ENCODE measurements at regions not wholly inside any gene's neighbourhood (a gene's known extent, or its start where the extent isn't known, plus 50 kb on each side); places are given as distances from the start of the nearest gene placed in this dataset.
A peak's percentile ranks its signal among the peaks of the same experiment; 100 is the strongest.

DNA sequence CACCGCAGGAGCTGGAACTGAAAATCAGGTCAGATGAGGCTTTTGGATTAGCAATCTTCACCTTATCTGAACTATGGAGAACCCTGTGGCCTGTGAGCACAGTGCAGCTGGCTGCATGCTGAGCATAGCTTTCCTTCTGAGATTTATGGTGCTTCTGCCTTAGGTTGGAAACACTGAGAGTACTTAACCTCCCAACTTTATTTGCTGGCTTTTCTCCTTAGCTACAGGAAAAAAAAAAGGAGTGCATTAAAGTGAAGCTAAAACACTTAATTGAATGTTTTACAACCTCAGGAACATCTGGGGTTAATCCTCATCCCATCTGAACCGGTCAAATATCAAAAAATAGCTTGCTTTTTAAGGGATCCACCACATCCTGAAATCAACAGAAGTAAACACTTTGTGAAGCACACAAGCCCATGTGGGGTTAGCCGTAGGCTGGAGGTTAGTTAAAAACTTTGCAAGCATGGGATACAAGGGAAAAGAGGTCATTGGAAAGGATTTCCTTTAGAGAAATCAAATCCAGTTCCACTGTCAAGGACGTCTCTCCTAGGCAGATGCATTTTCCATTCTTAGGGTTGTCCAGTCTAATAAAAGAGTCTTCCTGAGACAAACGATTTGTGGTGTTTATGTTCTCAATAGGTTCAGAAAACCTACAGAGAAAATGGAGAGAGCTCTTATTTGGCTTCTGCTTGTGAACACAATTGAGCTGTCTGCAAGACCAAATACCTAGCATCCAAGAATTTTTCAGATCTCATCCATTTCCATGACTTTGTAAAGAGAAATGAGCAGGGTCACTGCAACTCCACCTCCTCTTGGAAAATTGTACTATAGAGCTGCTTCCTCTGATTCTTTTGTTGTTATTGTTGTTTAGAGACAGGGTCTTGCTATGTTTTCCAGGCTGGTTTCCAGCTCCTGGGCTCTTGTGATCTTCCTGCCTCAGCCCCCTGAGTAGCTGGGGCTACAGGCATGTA is 470.4 kb upstream of the IGFBP3 start:
- DNase-seq = no peak

GRCh38 chr7:46390042-46390441 is 469.0 kb upstream of the IGFBP3 start:
- no peak for DNase-seq

DNA sequence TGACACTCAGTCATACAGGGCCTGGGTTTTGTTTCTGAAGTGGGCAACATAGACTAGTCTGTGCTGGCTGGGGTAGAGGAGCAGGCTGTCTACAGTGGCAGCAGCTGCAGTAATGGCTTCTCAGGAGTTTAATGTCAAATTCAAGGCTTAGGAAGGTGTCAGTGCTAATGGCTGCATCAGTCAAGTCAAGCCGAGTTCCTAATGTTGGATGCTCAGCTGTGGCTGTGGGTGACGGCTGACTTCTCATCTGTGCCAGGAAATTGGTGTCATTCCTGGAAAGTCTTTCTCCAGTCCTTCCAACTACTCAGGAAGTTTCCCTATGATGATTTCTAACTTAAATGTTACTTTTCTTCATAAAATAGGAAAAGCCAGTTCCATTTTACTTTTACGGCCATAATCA is 468.1 kb upstream of the IGFBP3 start:
- no peak for DNase-seq

- DNase-seq = no peak
Observed at GRCh38 chr7:46387646-46388045, 466.6 kb upstream of the IGFBP3 start.

DNA sequence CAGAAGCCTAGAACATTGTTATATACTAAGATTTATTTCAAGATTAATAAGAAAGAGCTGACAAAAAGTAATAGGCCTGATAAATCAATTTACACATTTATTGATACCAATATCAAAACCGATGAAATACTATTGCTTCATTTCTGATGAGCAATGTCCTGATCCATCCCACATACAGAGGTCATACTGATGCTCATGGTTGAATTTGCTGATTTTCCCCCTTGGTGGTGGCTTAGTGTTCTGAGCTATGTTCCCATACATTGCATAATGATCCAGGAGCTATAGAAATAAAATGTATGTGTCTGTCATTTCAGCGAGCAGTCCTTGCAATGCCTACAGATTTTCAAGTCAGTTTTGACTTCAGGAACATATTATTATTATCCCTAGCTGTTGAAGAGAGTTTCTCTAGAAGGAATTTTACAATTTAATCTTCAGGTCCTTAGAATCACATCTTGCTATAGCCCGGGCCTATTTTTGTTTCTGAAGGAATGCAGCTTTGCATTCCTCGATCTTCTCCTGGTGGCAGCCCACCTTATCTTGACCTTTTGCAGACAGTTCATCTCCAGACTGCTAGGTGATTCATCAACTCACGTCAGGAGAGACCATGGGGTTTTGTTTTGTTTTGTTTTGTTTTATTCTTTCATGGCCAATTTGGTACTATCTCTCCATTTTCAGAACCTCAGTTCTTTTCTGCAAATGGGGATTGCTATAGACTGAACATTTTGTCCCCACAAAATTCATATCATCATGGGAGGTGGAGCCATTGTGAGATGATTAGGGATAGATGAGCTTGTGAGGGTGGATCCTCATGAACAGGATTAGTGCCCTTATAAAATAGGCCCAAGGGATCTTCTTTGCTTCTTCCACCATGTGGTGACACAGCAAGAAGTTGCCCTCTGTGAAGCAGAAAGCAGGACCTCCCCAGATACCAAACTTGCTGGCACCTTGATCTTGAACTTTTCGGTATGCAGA is 465.6 kb upstream of the IGFBP3 start:
- no peak for DNase-seq

GRCh38 chr7:46385662-46386309 is 464.7 kb upstream of the IGFBP3 start:
- DNase-seq = no peak

DNA sequence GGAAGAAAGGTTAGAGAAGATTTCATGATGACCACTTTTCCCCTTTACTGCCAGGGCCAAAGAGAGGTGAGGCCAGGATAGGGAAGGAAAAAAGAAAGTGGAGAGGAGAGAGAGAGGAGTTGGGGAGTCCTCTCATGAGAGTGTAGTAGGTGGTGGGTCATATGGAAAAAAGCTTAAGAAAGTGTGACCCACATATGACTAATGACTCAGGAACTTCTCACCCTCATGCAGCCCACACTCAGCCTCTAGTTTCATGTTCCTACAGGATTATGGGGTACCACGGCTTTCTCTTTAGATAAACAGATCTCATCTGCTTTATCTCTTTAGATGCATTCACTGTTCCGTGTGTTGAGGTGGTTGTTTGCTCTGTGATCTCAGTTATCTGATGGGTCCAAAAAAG is 462.5 kb upstream of the IGFBP3 start:
- DNase-seq = no peak

GRCh38 chr7:46369933-46370654 is 449.0 kb upstream of the IGFBP3 start:
- DNase-seq = no peak

- no peak for DNase-seq
Observed at GRCh38 chr7:46368871-46369270, 447.8 kb upstream of the IGFBP3 start.

DNA sequence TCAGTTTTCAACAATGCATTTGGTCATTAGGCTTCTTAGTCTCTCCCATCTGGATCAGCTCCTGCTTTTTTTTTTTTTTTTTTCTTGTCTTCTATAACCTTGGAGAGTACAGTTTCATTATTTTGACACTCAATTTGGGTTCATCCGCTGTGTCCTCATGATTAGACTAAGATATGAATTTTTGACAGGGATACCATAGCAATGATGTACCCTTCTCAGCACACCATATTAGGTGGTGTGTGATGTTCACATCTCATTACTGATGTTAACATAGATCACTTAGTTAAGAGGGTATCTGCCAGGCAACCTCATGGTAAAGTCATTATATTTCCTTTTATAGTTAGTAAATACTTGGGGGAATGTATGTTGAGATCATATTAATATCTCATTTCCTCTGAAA is 445.5 kb upstream of the IGFBP3 start:
- DNase-seq = no peak

DNA sequence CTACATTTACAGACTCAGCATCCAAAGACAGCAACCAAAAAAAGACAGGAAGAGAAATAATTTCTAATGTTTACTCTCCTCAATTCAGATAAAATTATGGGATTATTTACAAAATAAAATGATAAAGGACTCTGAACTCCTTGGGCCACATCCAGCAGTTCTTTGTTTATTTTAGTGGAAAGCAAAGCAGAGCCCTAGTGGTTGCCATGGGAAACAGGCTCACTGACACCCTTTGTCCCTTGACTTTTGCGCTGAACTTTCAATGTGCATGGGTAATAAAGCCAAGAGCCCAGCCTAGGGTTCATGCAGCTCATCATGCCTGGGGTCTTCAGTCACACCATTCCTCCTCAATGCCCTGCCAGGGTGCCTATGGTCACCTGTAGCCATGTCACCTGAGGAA is 442.6 kb upstream of the IGFBP3 start:
- DNase-seq = no peak

DNA sequence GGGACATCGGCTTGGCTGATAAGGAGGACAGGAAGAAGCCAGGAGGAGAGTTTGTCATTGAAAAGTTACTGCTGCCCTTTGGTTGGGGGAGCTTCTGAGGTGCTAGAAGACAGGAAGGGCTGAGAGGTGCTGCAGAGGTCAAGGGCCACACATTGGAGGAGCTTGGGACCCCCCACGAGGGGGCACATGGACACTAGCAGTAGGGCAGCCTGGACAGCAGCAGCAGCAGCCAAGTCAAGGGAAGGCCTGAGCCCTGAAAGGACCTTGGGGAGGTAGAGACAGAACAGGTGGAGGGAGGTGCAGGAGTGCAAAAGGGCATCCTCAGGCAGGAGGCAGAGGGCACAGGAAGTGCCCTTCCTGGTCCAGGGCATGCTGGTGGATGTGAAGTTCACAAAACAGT is 439.7 kb upstream of the IGFBP3 start:
- DNase-seq = no peak

DNA sequence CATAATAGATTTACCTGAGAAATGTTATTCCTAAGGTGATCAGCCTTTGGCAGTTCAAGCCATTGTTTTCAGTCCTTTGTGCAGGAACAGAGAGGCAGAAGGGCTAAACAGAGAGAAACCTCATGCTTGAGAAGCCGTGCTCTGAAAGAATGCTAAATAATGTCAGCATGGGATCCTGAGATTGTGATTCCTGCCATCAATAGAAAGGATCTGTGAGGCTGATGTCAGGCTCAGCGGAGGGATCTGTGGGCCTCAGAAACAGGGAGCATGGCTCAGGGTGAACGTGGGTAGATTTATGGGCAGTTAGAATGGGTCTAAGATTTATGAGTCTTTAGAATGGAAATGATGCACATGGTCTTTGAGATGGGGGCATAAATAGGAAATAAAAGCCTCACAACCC is 439.2 kb upstream of the IGFBP3 start:
- DNase-seq = no peak

GRCh38 chr7:46357851-46358250 is 436.8 kb upstream of the IGFBP3 start:
- DNase-seq = no peak

DNA sequence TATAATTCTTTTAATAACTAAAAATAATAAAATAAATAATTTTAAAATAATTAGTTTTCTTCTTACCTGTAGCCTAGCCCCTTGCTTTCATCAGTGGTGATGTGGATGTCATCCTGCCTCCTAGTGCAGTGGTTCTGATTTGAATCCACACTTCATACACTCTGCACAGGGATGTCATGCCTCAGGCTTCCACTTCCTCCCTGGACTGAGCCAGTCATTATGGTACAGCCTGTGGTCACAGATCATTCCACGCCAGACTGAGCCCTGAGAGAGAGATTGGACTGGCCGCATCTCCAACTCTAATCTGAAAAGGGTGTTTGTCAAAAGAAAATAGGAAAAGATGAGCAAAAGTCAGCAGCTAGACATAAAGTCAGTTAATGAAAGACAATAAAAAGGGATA is 436.2 kb upstream of the IGFBP3 start:
- DNase-seq = no peak

DNA sequence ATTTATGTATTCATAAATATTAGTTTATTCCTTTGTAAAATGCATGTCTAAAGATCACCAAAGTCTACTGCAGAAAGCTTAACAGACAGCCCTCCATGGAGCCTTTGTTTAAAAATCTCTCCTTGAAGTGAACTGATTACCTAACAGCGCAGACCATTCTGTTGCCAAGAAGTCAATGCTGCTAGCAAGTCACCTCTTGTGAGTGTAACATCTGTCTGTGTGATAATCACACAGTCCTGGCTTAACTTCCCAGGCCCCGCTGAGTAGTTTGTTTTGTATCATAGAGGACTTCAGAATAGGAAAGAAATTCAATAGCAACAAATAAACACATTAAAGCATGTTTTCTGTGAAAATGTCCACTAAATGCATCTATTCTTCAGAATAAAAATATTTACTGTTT is 435.3 kb upstream of the IGFBP3 start:
- no peak for DNase-seq

- DNase-seq = no peak
Observed at GRCh38 chr7:46355331-46355730, 434.3 kb upstream of the IGFBP3 start.

GRCh38 chr7:46352004-46352954 is 431.2 kb upstream of the IGFBP3 start:
- DNase-seq = peak; percentile 1

- no peak for DNase-seq
Observed at GRCh38 chr7:46349490-46349889, 428.4 kb upstream of the IGFBP3 start.

GRCh38 chr7:46344533-46344932 is 423.5 kb upstream of the IGFBP3 start:
- DNase-seq = no peak

DNA sequence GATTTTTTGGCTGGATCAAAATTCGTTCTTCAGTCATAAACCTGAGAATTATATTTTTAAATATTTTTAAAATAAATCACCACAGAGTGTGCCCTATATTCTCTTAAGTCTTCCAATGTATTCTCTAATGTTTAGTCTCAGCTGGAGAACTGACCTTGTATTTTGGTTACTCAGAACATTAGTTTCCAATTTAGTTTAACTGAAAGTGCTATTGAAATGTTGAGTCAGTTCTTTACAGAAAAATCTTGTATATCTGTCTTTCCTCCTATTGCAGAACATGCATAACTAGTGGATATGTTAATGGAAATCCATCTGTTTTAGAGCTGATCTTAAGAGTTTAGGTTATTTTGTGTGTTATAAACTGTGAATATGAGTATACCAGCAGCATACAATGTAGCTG is 422.7 kb upstream of the IGFBP3 start:
- DNase-seq = no peak

All from NCI-H345 (cell line).